Peyer's patch (tissue), 4 donors: ENCODE measurements at regions not wholly inside any gene's neighbourhood (a gene's known extent, or its start where the extent isn't known, plus 50 kb on each side); places are given as distances from the start of the nearest gene placed in this dataset.

ENCODE experiments used
- CTCF ChIP-seq, 6 experiments: fragments of 450-650 bp in 4 of 6; fragments of 200-600 bp in 2 of 6; sonication (generic) in 1 of 6; IDR thresholded peaks; one replicate each; pipeline ENCODE4 v1.5.1; 2017 to 2019; ENCODE audit warnings: antibody characterized with exemption in 6 of 6, mild to moderate bottlenecking in 3 of 6, moderate library complexity in 1 of 6
- POLR2A ChIP-seq, 2 donors: fragments of 450-650 bp; IDR thresholded peaks; one replicate each; pipeline ENCODE4 v1.5.1; 2017; ENCODE audit warnings: antibody characterized with exemption in 2 of 2, mild to moderate bottlenecking in 2 of 2, moderate library complexity in 2 of 2

- no peak for TF ChIP-seq CTCF (IDR thresholded peaks at IDR 0.05)
- no peak for TF ChIP-seq POLR2A (IDR thresholded peaks at IDR 0.05)
These were observed 288.6 kb upstream of the PCDH9 start for GRCh38 chr13:67518785-67519184.
